ENCODE measurements at regions not wholly inside any gene's neighbourhood (a gene's known extent, or its start where the extent isn't known, plus 50 kb on each side); places are given as distances from the start of the nearest gene placed in this dataset.

DNA sequence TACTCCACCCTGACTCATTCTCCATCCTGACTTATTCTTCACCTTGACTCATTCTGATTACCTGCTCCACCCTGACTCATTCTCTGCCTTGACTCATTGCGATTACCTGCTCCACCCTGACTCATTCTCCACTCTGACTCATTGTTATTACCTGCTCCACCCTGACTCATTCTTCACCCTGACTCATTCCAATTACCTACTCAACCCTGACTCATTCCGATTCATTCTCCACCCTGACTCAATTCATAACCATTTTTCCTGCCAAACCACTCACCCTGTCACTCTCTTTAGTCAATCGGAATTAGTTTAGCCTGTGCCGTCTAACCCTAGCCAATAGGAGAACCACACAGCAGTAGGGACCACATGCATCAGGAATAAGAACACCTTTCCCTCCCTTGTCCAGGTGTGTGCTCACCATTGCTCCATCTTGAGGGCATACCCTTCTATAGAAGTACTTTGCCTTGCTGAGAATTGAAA, 1227.4 kb upstream of the PCDH20 start:
- no peak for ATAC-seq
- TF ChIP-seq PPARA (CRISPR knock-in tag; IDR thresholded peaks at IDR 0.05; ENCODE audit: borderline replicate concordance) (no peak), CREB5 (CRISPR knock-in tag; IDR thresholded peaks at IDR 0.05; ENCODE audit: low read depth) (peak; percentile 51; the same call in 1 of the 2 replicates), ZC3H10 (CRISPR knock-in tag; IDR thresholded peaks at IDR 0.05) (peak; percentile 37; the same call in 1 of the 2 replicates), ISL1 (CRISPR knock-in tag; IDR thresholded peaks at IDR 0.05) (no peak)
- TF ChIP-seq, protein P1, sequence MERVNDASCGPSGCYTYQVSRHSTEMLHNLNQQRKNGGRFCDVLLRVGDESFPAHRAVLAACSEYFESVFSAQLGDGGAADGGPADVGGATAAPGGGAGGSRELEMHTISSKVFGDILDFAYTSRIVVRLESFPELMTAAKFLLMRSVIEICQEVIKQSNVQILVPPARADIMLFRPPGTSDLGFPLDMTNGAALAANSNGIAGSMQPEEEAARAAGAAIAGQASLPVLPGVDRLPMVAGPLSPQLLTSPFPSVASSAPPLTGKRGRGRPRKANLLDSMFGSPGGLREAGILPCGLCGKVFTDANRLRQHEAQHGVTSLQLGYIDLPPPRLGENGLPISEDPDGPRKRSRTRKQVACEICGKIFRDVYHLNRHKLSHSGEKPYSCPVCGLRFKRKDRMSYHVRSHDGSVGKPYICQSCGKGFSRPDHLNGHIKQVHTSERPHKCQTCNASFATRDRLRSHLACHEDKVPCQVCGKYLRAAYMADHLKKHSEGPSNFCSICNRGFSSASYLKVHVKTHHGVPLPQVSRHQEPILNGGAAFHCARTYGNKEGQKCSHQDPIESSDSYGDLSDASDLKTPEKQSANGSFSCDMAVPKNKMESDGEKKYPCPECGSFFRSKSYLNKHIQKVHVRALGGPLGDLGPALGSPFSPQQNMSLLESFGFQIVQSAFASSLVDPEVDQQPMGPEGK (CRISPR knock-in tag; IDR thresholded peaks at IDR 0.05; ENCODE audit: borderline replicate concordance): peak; percentile 53; the same call in 1 of the 2 replicates

DNA sequence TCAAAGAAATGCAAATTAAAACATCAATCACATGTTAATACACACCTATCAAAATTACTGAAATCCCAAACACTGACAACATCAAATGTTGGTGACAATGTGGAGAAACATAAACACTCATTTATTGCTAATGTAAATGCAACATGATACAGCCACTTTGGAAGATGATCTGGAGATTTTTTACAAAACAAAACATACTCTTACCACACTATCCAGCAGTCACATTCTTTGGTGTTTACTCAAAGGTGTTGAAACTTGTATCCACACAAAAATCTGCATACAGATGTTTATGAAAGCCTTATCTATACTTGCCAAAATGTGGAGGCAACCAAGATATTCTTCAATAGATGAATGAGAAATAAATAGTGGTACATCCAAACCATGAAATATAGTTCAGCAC, 1219.5 kb upstream of the PCDH20 start:
- ATAC-seq: no peak
- TF ChIP-seq TSHZ2 (CRISPR knock-in tag; IDR thresholded peaks at IDR 0.05) (no peak), POU6F1 (CRISPR knock-in tag; IDR thresholded peaks at IDR 0.05; ENCODE audit: borderline replicate concordance, low read depth) (no peak), OSR1 (CRISPR knock-in tag; IDR thresholded peaks at IDR 0.05) (no peak), ZNF8 (CRISPR knock-in tag; IDR thresholded peaks at IDR 0.05) (no peak), SNAI2 (CRISPR knock-in tag; IDR thresholded peaks at IDR 0.05) (no peak), TCF4 (CRISPR knock-in tag; IDR thresholded peaks at IDR 0.05; ENCODE audit: borderline replicate concordance) (no peak), BACH2 (CRISPR knock-in tag; IDR thresholded peaks at IDR 0.05; ENCODE audit: borderline replicate concordance) (no peak), ZFP3 (CRISPR knock-in tag; IDR thresholded peaks at IDR 0.05) (no peak), GLIS3 (CRISPR knock-in tag; IDR thresholded peaks at IDR 0.05) (no peak), CSRNP3 (CRISPR knock-in tag; IDR thresholded peaks at IDR 0.05) (no peak)
- TF ChIP-seq, protein P1 (CRISPR knock-in tag; IDR thresholded peaks at IDR 0.05; ENCODE audit: borderline replicate concordance): no peak

GRCh38 chr13:62633448-62633847, 1217.8 kb upstream of the PCDH20 start:
- no peak for ATAC-seq
- no peak for TF ChIP-seq TSHZ2 (CRISPR knock-in tag; IDR thresholded peaks at IDR 0.05)
- TF ChIP-seq CSDC2 (CRISPR knock-in tag; IDR thresholded peaks at IDR 0.05): no peak
- TF ChIP-seq GLIS3 (CRISPR knock-in tag; IDR thresholded peaks at IDR 0.05): no peak
- no peak for TF ChIP-seq ZNF565 (CRISPR knock-in tag; conservative IDR thresholded peaks at IDR 0.05; ENCODE audit: low read depth)
- no peak for TF ChIP-seq SNAI2 (CRISPR knock-in tag; IDR thresholded peaks at IDR 0.05)
- TF ChIP-seq ARNTL (CRISPR knock-in tag; IDR thresholded peaks at IDR 0.05; ENCODE audit: borderline replicate concordance, low read depth): no peak
- no peak for TF ChIP-seq POU6F1 (CRISPR knock-in tag; IDR thresholded peaks at IDR 0.05; ENCODE audit: borderline replicate concordance, low read depth)
- no peak for TF ChIP-seq RARB (CRISPR knock-in tag; IDR thresholded peaks at IDR 0.05)
- TF ChIP-seq ISL1 (CRISPR knock-in tag; IDR thresholded peaks at IDR 0.05): no peak
- no peak for TF ChIP-seq ZC3H10 (CRISPR knock-in tag; IDR thresholded peaks at IDR 0.05)
